ENCODE measurements at regions not wholly inside any gene's neighbourhood (a gene's known extent, or its start where the extent isn't known, plus 50 kb on each side); places are given as distances from the start of the nearest gene placed in this dataset.

- peak; percentile 51 for DNase-seq
Measured at GRCh38 chr18:68623342-68623741, 91.6 kb downstream of the TMX3 start.

GRCh38 chr18:68611311-68611710 lies 103.6 kb downstream of the TMX3 start:
- Mint-ChIP-seq H3K36me3 (ENCODE audit: low read depth) (no peaks in the 10 kb centered on the region), H3K4me1 (ENCODE audit: low read depth) (no peaks in the 10 kb centered on the region), H3K27ac (no peak overlapping the region), H3K4me3 (no peak overlapping the region), H3K9me3 (no peaks in the 10 kb centered on the region), H3K27me3 (ENCODE audit: low read depth) (peaks cover 9% of the 10 kb centered on the region)
- no peak for DNase-seq
- CTCF ChIA-PET, result no interaction called here
- intact Hi-C loops (cut with micrococcal nuclease), result no loop called here

More at GRCh38 chr18:68623342-68623741, 91.6 kb downstream of the TMX3 start:
- CTCF ChIA-PET, result interaction anchor here (1.0 kb wide), 1 partner anchor 36 kb away, joined by 4 read pairs; no protein-coding TSS in a partner anchor
- intact Hi-C loops (cut with micrococcal nuclease), result loop anchor here (1.0 to 5.0 kb wide), 3 partner anchors 1011 to 1406 kb away; partner anchors contain the start of gene DSEL
- H3K4me3 Mint-ChIP-seq, result no peak overlapping the region
- no peaks in the 10 kb centered on the region for H3K9me3 Mint-ChIP-seq
- peaks cover 5% of the 10 kb centered on the region for H3K27me3 Mint-ChIP-seq (ENCODE audit: low read depth)
- H3K4me1 Mint-ChIP-seq (ENCODE audit: low read depth), result no peaks in the 10 kb centered on the region
- H3K36me3 Mint-ChIP-seq (ENCODE audit: low read depth), result no peaks in the 10 kb centered on the region
- H3K27ac Mint-ChIP-seq, result no peak overlapping the region

DNA sequence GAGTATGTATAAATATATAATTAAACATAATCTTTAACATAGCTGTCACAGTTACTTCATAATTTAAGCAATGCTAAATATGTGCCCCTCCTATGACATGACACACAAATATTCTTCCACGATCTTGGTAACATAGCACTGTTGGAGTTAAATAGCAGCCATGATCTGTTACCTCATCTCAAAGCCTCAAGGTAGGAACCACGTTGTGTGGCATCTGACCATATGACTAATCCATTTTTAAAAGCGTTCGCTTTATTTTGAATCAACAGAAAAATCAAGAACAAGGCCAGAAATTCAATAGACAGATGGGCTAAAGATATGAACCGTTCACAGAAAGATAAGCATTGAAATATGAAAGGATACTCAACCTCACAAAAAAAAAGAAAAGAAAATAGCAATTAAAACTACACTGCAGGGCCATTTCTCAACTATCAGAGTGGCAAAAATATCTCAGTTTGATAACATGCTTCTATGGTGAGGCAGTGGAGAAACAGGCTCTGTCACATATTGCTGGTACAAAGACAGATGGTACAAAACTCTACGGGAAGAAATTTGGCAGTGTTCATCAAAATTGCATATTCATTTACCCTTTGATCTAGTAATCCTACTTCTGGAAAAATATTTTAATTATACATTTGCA lies 105.9 kb downstream of the TMX3 start:
- intact Hi-C loops (cut with micrococcal nuclease), result no loop called here

GRCh38 chr18:68607852-68608251 lies 107.1 kb downstream of the TMX3 start:
- intact Hi-C loops (cut with micrococcal nuclease), result no loop called here
- H3K27ac Mint-ChIP-seq, result no peak overlapping the region
- H3K9me3 Mint-ChIP-seq, result no peaks in the 10 kb centered on the region
- no peak for DNase-seq
- no peaks in the 10 kb centered on the region for H3K4me1 Mint-ChIP-seq (ENCODE audit: low read depth)
- H3K36me3 Mint-ChIP-seq (ENCODE audit: low read depth), result no peaks in the 10 kb centered on the region
- CTCF ChIA-PET, result no interaction called here
- no peak overlapping the region for H3K4me3 Mint-ChIP-seq
- peaks cover 5% of the 10 kb centered on the region for H3K27me3 Mint-ChIP-seq (ENCODE audit: low read depth)

More for the DNA sequence above, 105.9 kb downstream of the TMX3 start:
- DNase-seq, result no peak
- no peaks in the 10 kb centered on the region for H3K9me3 Mint-ChIP-seq
- H3K27ac Mint-ChIP-seq, result no peak overlapping the region
- no peaks in the 10 kb centered on the region for H3K4me1 Mint-ChIP-seq (ENCODE audit: low read depth)
- no peak overlapping the region for H3K4me3 Mint-ChIP-seq
- CTCF ChIA-PET, result no interaction called here
- H3K27me3 Mint-ChIP-seq (ENCODE audit: low read depth), result peaks cover 5% of the 10 kb centered on the region
- no peaks in the 10 kb centered on the region for H3K36me3 Mint-ChIP-seq (ENCODE audit: low read depth)

DNA sequence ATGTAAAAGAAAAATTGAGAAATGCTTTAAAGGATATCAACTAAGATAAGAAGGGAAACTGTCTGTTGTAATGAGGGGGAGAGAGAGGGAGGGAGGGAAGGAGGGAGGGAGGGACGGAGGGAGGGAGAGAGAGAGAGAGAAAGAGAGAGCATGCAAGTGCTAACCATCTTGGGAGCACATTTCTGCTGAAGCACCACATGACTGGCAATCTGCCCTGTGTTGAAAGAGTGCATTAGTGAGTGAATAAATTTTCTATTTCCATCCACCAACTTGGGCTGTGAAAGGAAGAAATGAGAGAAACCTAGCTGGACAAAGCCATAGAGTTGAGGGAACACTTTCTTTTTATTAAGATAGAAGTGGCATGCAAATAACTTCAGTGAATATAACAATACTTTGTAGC lies 110.7 kb downstream of the TMX3 start:
- DNase-seq, result no peak
- Mint-ChIP-seq H3K4me3 (no peak overlapping the region), H3K27me3 (ENCODE audit: low read depth) (peaks cover 5% of the 10 kb centered on the region), H3K27ac (no peak overlapping the region), H3K36me3 (ENCODE audit: low read depth) (no peaks in the 10 kb centered on the region), H3K4me1 (ENCODE audit: low read depth) (no peaks in the 10 kb centered on the region), H3K9me3 (no peaks in the 10 kb centered on the region)
- intact Hi-C loops (cut with micrococcal nuclease), result no loop called here
- CTCF ChIA-PET, result no interaction called here

DNA sequence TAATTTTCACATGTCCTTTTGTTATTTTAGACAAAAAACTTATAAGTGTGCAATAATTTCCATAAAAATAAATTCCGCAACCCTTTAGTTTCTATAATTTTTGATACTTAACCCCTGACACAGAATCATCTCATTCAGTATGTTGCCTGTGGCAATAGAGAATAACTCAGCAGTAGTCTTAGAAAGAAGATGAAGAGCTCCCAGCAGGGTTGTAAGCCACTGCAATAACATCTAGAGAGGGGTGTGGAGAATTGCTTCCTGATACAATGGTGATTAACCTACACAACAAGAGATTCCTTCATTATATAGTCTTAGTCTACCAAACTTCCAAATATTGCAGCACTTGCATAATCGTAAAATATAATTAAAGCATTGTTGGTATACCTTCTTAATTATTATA lies 118.9 kb downstream of the TMX3 start:
- no peaks in the 10 kb centered on the region for H3K9me3 Mint-ChIP-seq
- no peaks in the 10 kb centered on the region for H3K4me1 Mint-ChIP-seq (ENCODE audit: low read depth)
- CTCF ChIA-PET, result no interaction called here
- no peak for DNase-seq
- peaks cover 3% of the 10 kb centered on the region for H3K27me3 Mint-ChIP-seq (ENCODE audit: low read depth)
- H3K27ac Mint-ChIP-seq, result no peak overlapping the region
- no peaks in the 10 kb centered on the region for H3K36me3 Mint-ChIP-seq (ENCODE audit: low read depth)
- H3K4me3 Mint-ChIP-seq, result no peak overlapping the region
- intact Hi-C loops (cut with micrococcal nuclease), result no loop called here

DNA sequence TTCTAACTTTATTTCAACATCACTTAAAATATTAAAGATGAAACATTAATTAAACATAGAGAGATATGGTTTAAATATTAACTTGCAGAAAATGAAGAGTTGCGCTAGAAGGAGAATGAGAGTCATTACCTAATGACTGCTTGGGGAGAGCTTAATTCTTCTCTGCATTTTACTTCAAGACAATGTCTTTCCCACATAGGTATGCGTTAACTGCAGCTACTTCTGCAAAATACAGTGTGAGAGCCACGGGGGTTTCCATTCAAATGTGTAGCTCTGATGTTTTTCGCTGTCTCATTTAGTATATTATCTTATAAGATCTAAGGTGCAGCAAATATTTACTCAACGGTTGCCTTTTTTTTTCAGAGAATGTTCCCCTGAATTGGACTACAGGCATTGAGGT lies 126.7 kb downstream of the TMX3 start:
- no peak overlapping the region for H3K27ac Mint-ChIP-seq
- no peaks in the 10 kb centered on the region for H3K9me3 Mint-ChIP-seq
- intact Hi-C loops (cut with micrococcal nuclease), result no loop called here
- no peak overlapping the region for H3K4me3 Mint-ChIP-seq
- no peak for DNase-seq
- H3K27me3 Mint-ChIP-seq (ENCODE audit: low read depth), result no peaks in the 10 kb centered on the region
- no peaks in the 10 kb centered on the region for H3K4me1 Mint-ChIP-seq (ENCODE audit: low read depth)
- CTCF ChIA-PET, result interaction anchor here (0.7 kb wide), 1 partner anchor 1168 kb away, joined by 3 read pairs; no protein-coding TSS in a partner anchor
- no peaks in the 10 kb centered on the region for H3K36me3 Mint-ChIP-seq (ENCODE audit: low read depth)

- Mint-ChIP-seq H3K27ac (no peak overlapping the region), H3K4me3 (no peak overlapping the region), H3K36me3 (ENCODE audit: low read depth) (no peaks in the 10 kb centered on the region), H3K9me3 (no peaks in the 10 kb centered on the region), H3K27me3 (ENCODE audit: low read depth) (peaks cover 3% of the 10 kb centered on the region), H3K4me1 (ENCODE audit: low read depth) (no peaks in the 10 kb centered on the region)
- no peak for DNase-seq
- CTCF ChIA-PET, result no interaction called here
- intact Hi-C loops (cut with micrococcal nuclease), result no loop called here
Measured at GRCh38 chr18:68583685-68584084, 131.2 kb downstream of the TMX3 start.

GRCh38 chr18:68574311-68574710 lies 140.6 kb downstream of the TMX3 start:
- Mint-ChIP-seq H3K4me3 (no peak overlapping the region), H3K9me3 (peaks cover 3% of the 10 kb centered on the region), H3K27me3 (ENCODE audit: low read depth) (no peaks in the 10 kb centered on the region), H3K4me1 (ENCODE audit: low read depth) (no peaks in the 10 kb centered on the region), H3K27ac (no peak overlapping the region), H3K36me3 (ENCODE audit: low read depth) (peaks cover 1% of the 10 kb centered on the region)
- intact Hi-C loops (cut with micrococcal nuclease), result no loop called here
- CTCF ChIA-PET, result interaction anchor here (0.6 kb wide), 1 partner anchor 160 kb away, joined by 3 read pairs; no protein-coding TSS in a partner anchor
- no peak for DNase-seq

DNA sequence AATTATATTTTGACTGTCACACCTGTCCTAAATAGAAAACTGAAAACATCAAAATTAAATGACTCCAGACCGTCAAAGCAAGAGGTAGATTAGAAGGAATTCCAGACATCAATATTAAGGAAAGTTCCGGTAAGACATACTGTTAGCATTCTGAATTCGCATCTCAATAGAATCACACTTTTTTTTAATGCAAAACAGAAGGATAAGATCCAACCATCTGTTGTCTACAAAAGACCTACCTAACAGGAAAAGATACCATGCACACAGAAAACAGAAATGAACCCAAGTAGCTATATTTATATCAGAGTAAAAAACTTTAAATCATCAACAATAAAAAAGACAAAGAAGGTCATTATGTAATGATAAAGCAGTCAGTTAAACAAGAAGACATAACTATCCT lies 145.0 kb downstream of the TMX3 start:
- no peak overlapping the region for H3K4me3 Mint-ChIP-seq
- no peak overlapping the region for H3K27ac Mint-ChIP-seq
- H3K4me1 Mint-ChIP-seq (ENCODE audit: low read depth), result no peaks in the 10 kb centered on the region
- DNase-seq, result no peak
- peaks cover 1% of the 10 kb centered on the region for H3K36me3 Mint-ChIP-seq (ENCODE audit: low read depth)
- intact Hi-C loops (cut with micrococcal nuclease), result no loop called here
- peaks cover 3% of the 10 kb centered on the region for H3K9me3 Mint-ChIP-seq
- CTCF ChIA-PET, result no interaction called here
- H3K27me3 Mint-ChIP-seq (ENCODE audit: low read depth), result peaks cover 3% of the 10 kb centered on the region

DNA sequence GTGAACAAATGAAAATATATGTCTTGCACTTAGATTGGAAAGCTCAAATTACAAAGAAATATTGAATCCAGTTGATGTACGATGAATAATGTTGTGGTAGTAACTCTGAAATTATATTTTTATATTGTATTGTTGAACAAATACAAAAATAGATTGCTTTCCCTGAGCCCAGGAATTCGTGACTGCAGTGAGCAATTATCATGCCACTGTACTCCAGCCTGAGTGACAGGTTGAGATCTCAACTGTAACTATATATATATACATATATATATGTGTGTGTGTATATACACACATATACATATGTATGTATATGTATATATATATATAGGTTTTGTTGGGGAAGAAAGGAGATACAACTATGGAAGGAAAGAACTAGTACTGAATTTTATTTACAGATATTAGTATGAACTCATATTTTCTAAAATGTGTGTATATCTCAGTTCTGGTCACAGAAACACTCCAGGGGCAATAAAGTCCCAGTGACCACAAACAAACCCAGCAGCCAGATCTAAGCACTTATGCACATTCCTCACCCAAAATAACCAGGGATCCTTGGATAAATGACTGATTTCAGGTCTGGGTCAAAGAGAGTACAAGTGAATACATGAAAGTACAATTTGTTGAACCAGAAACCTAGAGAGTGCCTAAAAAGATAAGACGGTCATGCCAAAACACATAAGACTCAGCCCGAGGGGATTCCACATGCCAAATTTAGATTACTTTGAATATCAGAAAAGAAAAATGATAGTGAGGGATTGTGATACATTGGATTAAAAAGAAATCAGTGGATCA lies 146.3 kb downstream of the TMX3 start:
- peaks cover 1% of the 10 kb centered on the region for H3K36me3 Mint-ChIP-seq (ENCODE audit: low read depth)
- H3K4me3 Mint-ChIP-seq, result no peak overlapping the region
- no peak overlapping the region for H3K27ac Mint-ChIP-seq
- intact Hi-C loops (cut with micrococcal nuclease), result no loop called here
- H3K4me1 Mint-ChIP-seq (ENCODE audit: low read depth), result no peaks in the 10 kb centered on the region
- CTCF ChIA-PET, result interaction anchor here (0.6 kb wide), 1 partner anchor 1286 kb away, joined by 3 read pairs; no protein-coding TSS in a partner anchor
- peaks cover 3% of the 10 kb centered on the region for H3K9me3 Mint-ChIP-seq
- no peak for DNase-seq
- peaks cover 3% of the 10 kb centered on the region for H3K27me3 Mint-ChIP-seq (ENCODE audit: low read depth)

GRCh38 chr18:68566991-68567390 lies 147.9 kb downstream of the TMX3 start:
- H3K4me3 Mint-ChIP-seq, result no peak overlapping the region
- H3K9me3 Mint-ChIP-seq, result peaks cover 1% of the 10 kb centered on the region
- H3K27me3 Mint-ChIP-seq (ENCODE audit: low read depth), result peaks cover 3% of the 10 kb centered on the region
- no peak for DNase-seq
- intact Hi-C loops (cut with micrococcal nuclease), result no loop called here
- no peak overlapping the region for H3K27ac Mint-ChIP-seq
- H3K4me1 Mint-ChIP-seq (ENCODE audit: low read depth), result no peaks in the 10 kb centered on the region
- CTCF ChIA-PET, result no interaction called here
- peaks cover 1% of the 10 kb centered on the region for H3K36me3 Mint-ChIP-seq (ENCODE audit: low read depth)

- H3K36me3 Mint-ChIP-seq (ENCODE audit: low read depth), result no peaks in the 10 kb centered on the region
- DNase-seq, result no peak
- no peak overlapping the region for H3K4me3 Mint-ChIP-seq
- H3K27me3 Mint-ChIP-seq (ENCODE audit: low read depth), result peaks cover 3% of the 10 kb centered on the region
- CTCF ChIA-PET, result no interaction called here
- no peaks in the 10 kb centered on the region for H3K4me1 Mint-ChIP-seq (ENCODE audit: low read depth)
- no peak overlapping the region for H3K27ac Mint-ChIP-seq
- intact Hi-C loops (cut with micrococcal nuclease), result no loop called here
- no peaks in the 10 kb centered on the region for H3K9me3 Mint-ChIP-seq
Measured at GRCh38 chr18:68564961-68565360, 149.9 kb downstream of the TMX3 start.
